Stimulated activated CD4-positive, alpha-beta T cell treated with anti-CD3 and anti-CD28 coated beads, Interleukin-1b, Interleukin-23, amount 100 ng/mL, for 4 hours (primary cell): ENCODE measurements at regions not wholly inside any gene's neighbourhood (a gene's known extent, or its start where the extent isn't known, plus 50 kb on each side); places are given as distances from the start of the nearest gene placed in this dataset.

Experiments used
- DNase-seq, 2 donors: peaks; one replicate each; pipeline ENCODE4 v3.0.0-alpha.2; 2020; ENCODE audit warnings: low read depth in 2 of 2

DNA sequence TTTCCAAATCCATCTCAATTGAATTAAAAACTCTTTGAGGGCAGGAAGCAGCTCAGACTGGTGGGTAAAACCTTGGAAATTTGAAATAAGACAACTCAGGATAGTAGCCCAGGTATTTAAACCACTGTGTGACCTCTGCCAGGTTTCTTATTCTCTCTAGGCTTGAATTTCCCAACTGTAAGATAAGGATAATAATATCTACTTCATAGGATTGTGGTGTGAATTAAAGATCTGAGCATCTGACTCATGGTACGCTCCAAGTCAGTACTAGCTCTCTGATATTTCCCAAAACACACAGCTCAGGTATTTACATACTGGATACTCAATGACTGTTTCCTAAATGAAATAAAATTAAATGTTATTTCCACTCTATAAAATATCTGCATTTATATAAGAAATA lies 337.2 kb downstream of the LTN1 start:
- DNase-seq, result no peak

DNA sequence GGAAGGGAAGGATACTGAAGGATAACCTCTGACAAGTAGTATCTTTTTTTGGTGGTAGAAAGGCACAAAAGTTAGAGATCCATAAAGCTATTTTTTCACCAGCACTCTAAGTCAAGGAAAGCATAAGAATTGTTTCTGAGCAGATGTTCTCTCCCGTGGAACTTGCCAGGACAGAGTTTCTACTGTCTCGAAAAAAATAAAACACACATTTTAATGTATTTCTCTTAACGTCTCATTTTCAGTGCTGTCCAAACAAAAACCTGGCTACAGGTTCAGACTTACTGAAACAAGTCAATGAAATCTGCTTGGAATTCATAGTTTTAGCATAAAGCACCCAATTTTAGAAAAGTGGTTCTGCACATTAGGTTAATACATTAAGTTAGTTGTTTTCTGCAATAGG lies 338.3 kb downstream of the LTN1 start:
- no peak for DNase-seq

DNA sequence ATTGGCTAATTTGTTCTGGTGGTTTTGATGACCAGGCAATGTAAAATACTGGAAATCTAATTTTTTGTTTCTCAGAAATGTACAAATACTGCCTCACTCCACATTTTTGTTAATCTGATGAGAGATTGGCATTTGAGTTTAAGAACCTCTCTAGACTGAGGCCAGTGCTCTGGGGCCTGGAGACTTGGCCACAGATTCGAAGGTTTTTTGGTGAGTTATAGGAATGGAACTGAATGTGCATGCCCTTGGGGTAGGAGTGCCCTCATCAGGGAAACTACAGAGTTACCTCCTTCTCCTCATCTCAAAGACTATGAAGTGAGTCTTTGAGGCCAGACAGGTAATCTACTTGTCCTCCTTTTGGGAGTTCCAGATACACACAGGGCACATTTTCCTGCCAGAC lies 347.9 kb downstream of the LTN1 start:
- no peak for DNase-seq

DNA sequence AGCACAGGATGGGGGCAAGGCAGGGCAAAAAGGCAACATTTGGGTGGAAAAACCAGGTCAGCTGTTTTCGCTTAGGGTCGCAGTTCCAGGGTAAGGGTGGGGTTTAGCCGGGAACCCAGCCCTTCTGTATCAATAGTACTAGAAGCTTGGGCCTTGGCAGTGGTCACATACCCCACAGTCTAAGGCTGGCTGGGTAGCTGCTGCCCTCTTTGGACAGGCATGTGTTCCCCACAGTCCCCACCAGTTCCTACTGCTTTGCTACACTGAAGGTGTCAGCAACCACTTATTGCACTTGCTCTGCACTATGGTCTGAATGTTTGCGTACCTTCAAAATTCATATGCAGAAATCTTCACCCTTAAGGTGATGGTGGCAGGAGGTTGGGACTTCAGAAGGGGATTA lies 349.8 kb downstream of the LTN1 start:
- DNase-seq, result no peak

DNA sequence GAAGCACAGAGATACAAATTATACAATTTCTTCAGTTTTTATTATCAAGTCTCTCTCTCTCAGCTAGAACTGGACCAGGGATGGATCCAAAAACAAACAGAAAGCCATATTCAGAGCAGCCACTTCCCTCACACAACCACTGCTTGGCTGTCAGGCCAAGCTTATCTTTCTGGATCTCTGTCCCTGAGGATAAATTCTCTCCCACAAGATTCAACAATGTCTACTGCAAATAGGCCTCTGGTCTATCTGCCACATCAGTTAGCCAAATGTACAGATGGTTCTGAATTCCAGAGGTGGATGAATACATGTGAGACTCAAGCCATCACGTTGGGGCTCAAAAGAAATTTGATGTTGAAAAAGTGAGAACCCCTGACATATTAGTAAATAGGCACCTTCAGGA lies 350.9 kb downstream of the LTN1 start:
- DNase-seq, result no peak

DNA sequence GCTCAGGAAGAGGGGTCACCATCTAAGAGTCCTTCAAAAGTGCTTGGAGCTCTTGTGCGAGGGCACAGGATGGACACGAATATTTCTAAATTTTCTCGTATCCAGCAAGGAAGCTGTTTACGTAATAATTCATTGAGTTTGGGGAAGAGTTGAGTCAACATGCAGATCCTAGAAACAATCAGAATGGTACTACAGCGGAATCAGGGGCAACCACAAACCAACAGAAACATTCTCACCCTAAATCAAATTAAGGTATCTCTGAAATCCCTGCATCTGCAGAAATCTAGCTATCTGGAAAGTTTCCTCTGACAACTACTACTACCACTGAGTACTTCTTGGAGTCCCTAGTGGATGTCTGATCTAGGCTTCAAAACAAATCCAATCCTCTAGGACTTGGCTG lies 352.4 kb downstream of the LTN1 start:
- no peak for DNase-seq

DNA sequence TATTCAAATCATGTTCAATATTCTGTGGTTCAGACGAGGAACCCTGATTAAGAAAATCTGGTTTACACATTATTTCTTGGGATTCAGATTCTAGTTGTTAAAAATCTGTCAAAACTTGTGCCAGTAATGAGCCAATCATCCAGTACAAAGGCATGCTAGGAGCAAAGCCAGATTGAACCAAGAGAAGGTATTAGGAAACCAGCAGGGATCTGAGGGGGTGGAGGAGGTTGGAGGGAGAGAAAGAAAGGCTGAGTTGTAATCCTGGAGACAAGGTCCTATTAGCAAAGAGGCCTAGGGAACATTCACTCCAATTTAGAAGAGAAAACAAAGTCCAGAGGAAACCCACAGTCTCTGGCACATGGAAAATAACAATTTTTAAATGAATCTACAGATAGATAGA lies 352.9 kb downstream of the LTN1 start:
- DNase-seq, result no peak

DNA sequence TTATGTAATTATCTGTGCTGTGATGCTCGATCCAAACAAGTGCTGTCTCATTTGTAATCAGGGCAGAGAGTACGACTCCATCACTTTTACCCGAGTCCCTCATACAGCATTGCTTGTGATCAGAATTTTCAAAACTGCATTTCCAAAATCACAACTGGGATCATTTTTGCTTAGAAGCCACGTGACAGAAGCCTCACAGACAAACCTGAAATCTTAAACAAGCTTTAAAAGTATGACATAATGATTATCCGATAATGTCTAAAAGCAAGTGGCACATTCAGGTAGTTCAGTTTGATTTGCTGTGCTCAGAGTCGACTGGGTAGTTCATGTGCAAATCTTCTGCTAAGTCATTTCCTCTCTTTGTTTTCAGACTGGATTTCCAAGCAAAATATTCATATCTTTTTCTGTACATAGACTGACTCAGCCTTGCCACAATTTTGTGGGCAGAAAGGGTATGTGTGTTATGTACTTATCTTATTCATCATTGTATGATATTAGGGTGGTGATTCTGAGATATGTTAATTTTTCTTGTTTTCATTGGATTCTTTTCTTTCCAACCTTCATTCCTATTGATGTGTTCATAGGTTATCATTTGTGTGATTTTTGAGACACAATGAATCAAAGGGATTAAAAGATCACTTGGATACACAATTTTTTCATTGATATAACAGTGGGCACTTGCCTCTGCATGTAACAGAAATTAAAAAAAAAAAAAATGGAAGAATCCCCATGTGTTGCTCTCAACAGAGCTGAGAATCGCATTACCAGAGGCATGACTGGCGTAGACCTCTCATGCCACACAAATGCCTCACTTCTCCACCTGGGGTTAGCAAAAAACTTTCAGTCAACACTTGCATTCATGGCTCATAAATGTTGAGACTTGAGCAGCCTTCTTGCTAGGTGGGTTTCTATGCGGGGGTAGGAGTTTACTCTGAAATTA lies 355.7 kb downstream of the LTN1 start:
- DNase-seq, result no peak

DNA sequence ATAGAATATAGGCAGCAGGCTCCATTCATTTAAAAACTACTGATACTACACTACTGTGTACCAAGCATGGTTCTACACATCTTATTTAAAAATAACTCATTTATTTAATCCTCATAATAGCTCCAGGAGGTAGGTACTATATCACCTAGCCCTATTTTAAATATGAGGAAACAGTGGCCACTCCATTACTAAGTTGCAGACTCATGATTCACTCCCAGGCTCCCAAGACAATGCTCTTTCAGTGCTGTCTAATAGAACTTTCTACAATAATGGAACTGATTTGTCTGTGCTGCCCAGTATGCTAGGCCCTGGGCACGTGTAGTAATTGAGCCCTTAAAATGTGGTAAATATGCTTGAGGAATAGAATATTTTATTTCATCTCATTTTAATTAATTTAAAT lies 357.1 kb downstream of the LTN1 start:
- DNase-seq, result no peak

DNA sequence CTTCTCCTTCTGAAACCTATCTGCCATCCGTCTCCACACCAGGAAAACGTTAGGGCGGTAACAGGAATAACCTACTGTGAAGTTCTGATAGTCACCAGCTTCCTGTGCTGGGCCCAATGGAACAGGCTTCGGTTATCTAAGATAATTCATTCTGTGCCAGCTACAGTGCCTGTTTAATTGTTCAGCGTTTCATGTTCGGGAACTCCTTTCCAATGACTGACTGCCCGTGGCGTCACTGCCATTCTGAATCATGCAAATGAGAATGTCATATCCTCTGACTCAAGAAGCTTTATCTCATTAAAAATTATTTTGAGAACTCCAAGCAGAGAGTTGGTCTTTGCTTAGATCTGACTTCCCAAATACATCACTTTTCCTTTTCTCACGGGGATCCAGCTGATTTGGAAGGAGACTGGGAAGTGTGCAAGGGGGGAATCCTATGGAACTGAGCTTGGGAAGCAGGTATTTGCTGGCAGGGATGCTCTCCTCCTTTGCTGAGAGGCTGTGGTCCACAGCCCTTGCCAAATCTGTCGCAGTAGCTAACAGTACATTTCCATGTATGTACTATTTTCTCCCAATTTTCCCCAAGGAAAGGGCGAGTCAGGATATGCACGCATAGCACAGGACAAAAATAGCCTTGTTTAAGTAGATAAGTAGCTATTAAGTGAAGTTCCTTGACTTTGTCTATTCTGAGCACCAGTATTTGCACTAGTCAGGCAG lies 358.7 kb downstream of the LTN1 start:
- no peak for DNase-seq

DNA sequence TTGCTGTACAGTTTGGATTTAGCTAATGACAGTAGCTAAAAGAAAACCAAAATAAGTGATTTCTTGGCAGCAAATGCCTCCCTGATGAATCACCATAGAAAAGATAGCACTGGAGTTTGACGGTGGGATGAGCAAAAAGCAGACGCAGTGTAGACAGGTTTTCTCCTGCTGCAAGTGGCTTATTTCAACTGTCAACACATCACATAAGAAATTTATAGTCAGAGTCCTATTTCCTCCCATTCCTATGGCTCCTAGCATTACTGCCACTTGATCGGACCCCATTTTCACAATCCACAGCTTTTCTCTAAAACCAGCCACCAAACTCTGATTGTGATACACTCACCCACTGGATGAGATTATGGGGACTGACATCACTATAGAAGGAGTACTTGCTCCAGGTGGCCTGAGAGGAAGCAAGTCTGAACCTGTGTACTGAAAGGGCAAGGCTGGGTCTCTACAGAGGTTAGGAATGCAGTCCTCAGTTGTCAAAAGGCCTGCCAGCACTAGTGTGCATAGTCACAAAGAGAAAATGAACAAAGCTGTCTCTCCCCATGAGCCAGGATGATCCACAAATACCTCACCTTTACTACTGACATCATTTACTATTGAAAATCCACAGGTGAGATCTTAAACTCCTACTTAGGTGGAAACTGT lies 359.8 kb downstream of the LTN1 start:
- DNase-seq, result no peak

DNA sequence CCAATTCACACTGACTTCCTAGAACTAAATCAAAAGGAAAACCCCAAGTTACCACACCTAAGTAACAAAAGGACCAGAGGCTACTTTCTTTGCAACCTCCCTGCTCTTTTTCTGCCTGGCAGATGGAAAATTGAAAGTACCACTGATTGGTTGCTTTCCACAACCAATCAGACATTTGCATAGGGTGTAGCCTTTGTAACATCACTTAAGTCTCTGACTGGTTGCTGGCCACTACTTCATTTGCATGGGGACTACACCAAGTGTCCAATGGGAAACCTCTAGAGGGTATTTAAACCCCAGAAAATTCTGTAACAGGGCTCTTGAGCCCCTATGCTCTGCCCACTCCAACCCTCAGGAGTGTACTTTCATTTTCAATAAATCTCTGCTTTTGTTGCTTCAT lies 365.0 kb downstream of the LTN1 start:
- no peak for DNase-seq

DNA sequence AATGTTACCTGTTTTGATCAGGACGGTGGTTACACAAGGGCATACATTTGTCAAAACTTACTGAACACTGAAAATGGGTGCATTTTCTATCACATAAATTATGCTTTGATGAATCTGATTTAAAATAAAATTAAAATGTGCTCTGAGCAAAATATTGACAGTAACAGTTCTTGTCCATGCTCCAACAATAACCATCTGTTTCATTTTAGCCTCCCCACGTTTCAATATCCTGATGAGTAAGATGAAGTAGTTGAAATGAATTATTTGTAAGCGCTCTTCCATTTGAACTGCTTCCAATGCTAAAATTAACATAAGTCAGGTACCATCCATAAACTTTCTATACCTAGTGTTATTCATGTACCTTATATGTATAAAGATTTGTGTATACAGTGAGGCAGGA lies 365.4 kb downstream of the LTN1 start:
- DNase-seq, result no peak

DNA sequence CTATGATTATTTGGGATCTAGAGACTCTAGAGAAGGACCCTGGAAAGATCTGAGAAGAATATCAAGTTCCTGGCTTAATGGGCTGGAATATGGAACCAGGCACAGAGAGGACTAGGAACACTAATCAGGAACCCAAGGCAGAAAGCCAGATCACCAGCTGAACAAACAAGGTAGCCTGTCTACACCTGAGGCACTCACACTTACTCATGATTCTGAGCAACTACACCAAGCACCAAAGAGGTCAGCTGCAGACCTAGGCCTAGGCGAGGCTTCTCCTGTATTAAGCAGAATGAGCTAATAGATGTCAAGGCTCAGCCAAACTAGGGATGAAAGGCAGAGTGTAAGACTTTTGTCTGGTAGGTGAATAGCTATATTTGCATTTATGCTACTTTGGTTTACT lies 368.1 kb downstream of the LTN1 start:
- DNase-seq, result no peak

DNA sequence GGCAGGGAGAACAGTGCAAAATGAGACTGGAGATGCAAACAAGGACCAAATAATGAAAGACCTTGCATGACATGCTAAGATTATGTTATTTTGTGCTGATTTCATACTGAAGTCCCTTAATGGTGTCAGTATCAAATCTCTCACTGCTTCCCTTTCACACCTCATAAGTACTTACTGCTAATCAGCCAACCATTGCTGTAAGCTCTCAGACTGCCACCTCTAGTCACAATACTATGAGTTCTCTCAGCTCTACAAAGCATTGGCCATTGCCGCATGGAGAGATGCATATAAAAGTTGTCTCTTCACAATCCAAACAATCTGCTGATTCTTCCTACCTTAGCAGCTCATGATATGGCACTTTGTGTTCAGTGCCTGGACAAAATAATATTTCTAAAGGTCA lies 375.4 kb downstream of the LTN1 start:
- DNase-seq, result no peak

DNA sequence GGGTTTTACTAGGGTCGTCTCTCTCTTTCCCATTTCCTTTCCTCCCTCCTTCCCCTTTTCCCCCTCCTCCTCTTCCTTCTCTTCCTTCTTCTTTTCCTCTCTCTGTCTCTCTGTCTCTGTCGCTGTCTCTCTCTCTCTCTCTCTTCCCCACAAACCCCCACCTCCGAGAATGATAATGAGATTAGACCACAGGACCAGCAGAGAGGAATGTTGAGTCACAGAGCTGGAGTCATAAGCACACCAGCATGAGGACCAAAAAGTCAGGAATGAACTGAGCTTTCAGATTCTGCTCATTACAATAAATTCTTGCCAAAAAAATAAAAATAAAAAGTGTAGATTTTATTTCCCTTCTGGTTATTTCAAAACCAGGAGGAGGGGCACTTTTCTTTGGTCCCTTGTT lies 377.4 kb downstream of the LTN1 start:
- no peak for DNase-seq

DNA sequence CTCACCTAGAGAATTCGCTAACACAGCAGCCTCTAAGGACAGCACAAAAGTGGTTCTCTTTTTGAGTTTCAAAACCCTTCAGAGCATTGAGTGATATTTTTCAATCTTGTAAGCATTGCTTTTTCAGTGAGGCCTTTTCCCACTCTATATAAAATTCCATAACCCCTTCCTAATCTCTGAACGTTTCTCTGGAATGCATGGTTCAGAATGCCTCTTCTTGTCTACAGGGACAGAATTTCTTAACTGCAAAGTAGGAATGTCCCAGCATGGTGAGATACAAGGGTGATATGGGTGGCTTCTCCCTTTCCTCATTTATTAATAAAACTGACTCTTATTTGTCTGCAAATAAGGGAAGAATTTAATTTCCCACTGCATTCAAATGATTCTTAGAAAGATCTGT lies 377.9 kb downstream of the LTN1 start:
- DNase-seq, result no peak

DNA sequence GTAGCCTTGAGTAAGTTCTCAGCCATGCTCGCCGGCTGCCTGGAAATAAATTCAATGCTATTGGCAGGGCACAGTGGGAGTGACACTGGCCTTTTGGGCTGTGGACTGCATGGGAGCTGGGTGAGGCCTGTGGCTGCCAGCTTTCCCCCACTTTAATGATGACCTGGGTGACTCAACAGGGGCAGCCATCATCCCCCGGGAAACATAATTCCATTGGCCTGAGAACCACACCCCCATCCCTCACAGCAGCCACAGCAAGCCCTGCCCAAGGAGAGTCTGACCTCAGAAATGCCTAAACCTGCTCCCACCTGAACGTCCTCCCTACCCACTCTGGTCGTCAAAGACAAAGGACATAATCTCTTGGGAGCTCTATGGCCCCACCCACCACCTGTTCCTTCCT lies 384.0 kb downstream of the LTN1 start:
- DNase-seq, result no peak

DNA sequence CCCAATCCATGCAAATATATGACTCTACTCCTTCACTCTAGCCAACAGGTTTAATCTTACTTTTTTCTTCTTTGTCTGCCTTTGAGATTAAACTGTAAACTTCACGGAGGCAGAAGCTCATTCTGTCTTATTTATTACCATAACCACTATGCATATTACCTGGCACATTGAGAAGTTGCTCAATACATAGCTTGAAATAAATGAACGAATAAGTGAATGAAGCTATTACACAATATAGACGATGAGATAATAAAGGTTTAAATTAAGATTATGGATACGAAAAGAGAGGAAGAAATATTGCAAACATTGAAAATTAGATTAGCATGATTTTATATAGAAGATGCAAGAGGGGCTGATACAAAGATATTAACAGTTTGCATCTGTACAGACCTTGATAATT lies 385.1 kb downstream of the LTN1 start:
- no peak for DNase-seq

DNA sequence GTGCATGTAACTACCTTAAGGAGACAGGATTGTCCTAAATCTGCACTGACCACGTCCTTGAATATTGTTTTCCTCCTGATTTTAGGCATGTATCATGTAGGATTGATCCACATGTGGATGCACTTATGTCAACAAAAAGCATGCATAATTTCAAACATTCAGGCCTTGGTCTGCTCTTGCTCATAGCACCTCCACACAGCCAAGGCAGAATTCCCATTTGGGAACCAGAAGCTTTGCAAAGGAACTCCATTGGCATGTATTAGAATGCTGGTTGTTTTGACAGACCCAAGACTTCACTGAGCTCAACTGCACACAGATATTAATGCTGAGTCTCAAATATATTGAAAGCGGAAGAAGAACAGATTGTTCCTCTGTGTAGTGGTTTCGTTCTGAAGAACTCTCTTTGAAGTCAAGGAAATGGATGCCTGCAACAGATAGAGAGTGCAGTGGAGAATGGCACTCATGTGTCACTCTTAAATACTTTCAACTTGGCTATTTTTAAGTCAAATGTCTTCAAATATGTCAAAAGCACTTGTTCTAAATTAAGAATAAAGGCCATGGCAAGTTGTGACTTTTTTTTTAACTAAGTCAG lies 387.6 kb downstream of the LTN1 start:
- peak in 1 of 2 donors; percentile 0 for DNase-seq

DNA sequence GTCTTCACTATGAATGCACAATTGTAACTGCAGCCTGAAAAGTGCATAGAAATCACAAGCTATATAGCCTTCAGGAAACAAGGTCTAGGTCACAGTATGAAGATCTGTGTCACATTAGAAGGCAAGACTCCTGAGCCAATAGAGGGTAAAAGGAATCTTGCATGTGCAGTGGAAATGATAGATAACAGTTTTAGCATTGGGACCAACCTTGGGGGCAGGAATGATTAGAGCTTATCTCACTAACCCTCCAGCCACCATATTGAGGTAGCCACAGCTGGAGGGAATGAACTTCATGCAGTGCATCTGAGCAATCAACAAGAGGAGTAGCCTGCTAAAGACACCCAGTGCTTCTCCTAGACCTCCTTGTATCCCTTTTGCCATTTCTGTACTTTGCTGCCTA lies 390.1 kb downstream of the LTN1 start:
- no peak for DNase-seq

DNA sequence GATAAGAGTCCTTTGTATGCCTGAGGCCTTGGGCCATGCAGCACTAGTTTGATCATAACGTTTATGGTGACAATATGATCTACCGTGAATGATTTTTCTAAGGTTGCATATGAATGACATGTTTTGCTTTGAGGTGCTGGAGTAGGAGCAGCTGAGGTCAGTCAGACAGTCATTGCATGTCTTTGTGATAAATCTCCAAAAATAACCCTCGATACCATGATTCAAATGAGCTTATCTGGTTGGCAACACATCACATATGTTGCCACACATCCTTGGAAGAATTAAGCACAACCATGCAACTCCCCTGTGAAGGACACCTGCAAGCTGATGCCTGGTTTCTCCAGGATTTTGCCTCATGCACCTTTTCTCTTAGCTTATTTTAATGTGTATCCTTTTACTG lies 394.5 kb downstream of the LTN1 start:
- DNase-seq, result no peak
